BLaER1 (cell line): ENCODE measurements at regions not wholly inside any gene's neighbourhood (a gene's known extent, or its start where the extent isn't known, plus 50 kb on each side); places are given as distances from the start of the nearest gene placed in this dataset.
"Not testable (repeated sequence)": the region's sequence is repeated elsewhere in the genome, so short reads cannot be mapped to it uniquely, and the experiment has no call there.

Source experiments
- H3K27ac ChIP-seq: shearing (Covaris generic); formaldehyde crosslinking; 2 replicates; pipeline ENCODE4 v1.8.1; 2022
- H3K27me3 ChIP-seq: shearing (Covaris generic); formaldehyde crosslinking; 2 replicates; pipeline ENCODE4 v1.8.1; 2022
- H3K36me3 ChIP-seq: shearing (Covaris generic); formaldehyde crosslinking; 2 replicates; pipeline ENCODE4 v1.8.1; 2022
- H3K4me1 ChIP-seq: shearing (Covaris generic); formaldehyde crosslinking; 2 replicates; pipeline ENCODE4 v1.8.1; 2022
- H3K4me2 ChIP-seq: shearing (Covaris generic); formaldehyde crosslinking; 2 replicates; pipeline ENCODE4 v1.8.1; 2022
- H3K4me3 ChIP-seq: shearing (Covaris generic); formaldehyde crosslinking; 2 replicates; pipeline ENCODE4 v1.8.1; 2022
- H3K9ac ChIP-seq: shearing (Covaris generic); formaldehyde crosslinking; 2 replicates; pipeline ENCODE4 v1.8.1; 2022
- H3K9me3 ChIP-seq: shearing (Covaris generic); formaldehyde crosslinking; 2 replicates; pipeline ENCODE4 v1.8.1; 2022
- H4K20me1 ChIP-seq: shearing (Covaris generic); formaldehyde crosslinking; 2 replicates; pipeline ENCODE4 v1.8.1; 2022
- Cebpa-rat ChIP-seq: shearing (Covaris generic); IDR thresholded peaks from 2 replicates; pipeline ENCODE4 v1.8.1; 2022

- H3K4me3 ChIP-seq = no peak overlapping the region
- H3K27ac ChIP-seq = no peak overlapping the region
- H3K9ac ChIP-seq = no peak overlapping the region
- peaks cover 11% of the 10 kb centered on the region for H3K4me1 ChIP-seq
- no peak overlapping the region for H3K4me2 ChIP-seq
- TF ChIP-seq Cebpa-rat = no peak
- H3K36me3 ChIP-seq = no peaks in the 10 kb centered on the region
- H3K9me3 ChIP-seq = no peaks in the 10 kb centered on the region
- no peaks in the 10 kb centered on the region for H3K27me3 ChIP-seq
- no peaks in the 10 kb centered on the region for H4K20me1 ChIP-seq
Measured at GRCh38 chr6:2351807-2352431, 106.5 kb upstream of the GMDS start.

DNA sequence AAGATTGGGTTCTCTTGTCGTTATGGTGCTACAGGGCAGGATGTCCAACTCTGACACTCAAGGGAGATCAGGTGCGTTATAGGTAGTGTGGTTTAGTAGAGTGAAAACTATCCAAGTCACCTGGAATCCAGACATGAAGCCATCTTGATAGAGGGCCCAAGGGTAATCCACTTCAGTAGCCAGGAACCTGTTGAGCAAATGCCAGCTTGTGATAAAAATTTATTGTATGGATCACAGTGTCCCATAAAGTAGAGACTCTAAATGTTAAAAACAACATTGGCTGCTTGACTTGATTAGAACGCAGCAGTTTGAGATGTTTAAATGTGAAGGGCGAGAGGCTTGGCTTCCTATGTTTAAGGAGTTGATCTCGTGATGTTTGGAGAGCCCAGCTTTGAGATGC is 105.7 kb upstream of the GMDS start:
- no peaks in the 10 kb centered on the region for H4K20me1 ChIP-seq
- H3K27ac ChIP-seq = no peak overlapping the region
- H3K9ac ChIP-seq = no peak overlapping the region
- no peaks in the 10 kb centered on the region for H3K36me3 ChIP-seq
- no peaks in the 10 kb centered on the region for H3K9me3 ChIP-seq
- H3K4me1 ChIP-seq = peaks cover 4% of the 10 kb centered on the region
- no peak overlapping the region for H3K4me2 ChIP-seq
- no peaks in the 10 kb centered on the region for H3K27me3 ChIP-seq
- H3K4me3 ChIP-seq = no peak overlapping the region
- no peak for TF ChIP-seq Cebpa-rat

- H3K36me3 ChIP-seq = no peaks in the 10 kb centered on the region
- no peaks in the 10 kb centered on the region for H3K27me3 ChIP-seq
- H3K9ac ChIP-seq = no peak overlapping the region
- no peak overlapping the region for H3K4me3 ChIP-seq
- H4K20me1 ChIP-seq = no peaks in the 10 kb centered on the region
- no peak overlapping the region for H3K4me2 ChIP-seq
- TF ChIP-seq Cebpa-rat = no peak
- peaks cover 5% of the 10 kb centered on the region; the same call in 1 of the 2 replicates for H3K9me3 ChIP-seq
- no peaks in the 10 kb centered on the region for H3K4me1 ChIP-seq
- H3K27ac ChIP-seq = no peak overlapping the region
Measured at GRCh38 chr6:2346078-2346477, 100.7 kb upstream of the GMDS start.

- H3K36me3 ChIP-seq = no peaks in the 10 kb centered on the region
- no peak overlapping the region for H3K9ac ChIP-seq
- no peak for TF ChIP-seq Cebpa-rat
- no peak overlapping the region for H3K27ac ChIP-seq
- H3K9me3 ChIP-seq = peaks cover 16% of the 10 kb centered on the region
- no peaks in the 10 kb centered on the region for H4K20me1 ChIP-seq
- H3K4me2 ChIP-seq = no peak overlapping the region
- H3K4me3 ChIP-seq = no peak overlapping the region
- no peaks in the 10 kb centered on the region for H3K4me1 ChIP-seq
- H3K27me3 ChIP-seq = no peaks in the 10 kb centered on the region
Measured at GRCh38 chr6:2344319-2344905, 99.0 kb upstream of the GMDS start.

DNA sequence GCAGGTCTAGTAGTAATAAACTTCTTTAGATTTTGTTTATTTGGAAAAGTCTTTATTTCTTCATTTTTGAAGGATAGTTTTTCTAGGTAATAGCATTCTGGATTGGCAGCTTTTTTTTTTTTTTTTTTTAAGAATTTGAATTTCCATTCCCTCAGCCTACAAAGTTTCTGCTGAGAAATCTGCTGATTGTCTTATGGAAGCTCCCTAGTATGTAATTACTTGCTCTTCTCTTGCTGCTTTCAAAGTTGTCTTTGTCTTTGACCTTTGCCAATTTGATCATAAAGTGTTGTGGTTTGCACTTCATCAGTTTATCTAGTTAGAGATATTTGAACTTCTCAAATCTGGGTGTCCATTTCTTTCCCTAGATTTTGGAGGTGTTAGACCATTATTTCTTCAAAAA is 82.2 kb upstream of the GMDS start:
- Histone ChIP-seq H3K27ac (no peak overlapping the region), H3K4me1 (no peaks in the 10 kb centered on the region), H4K20me1 (no peaks in the 10 kb centered on the region), H3K27me3 (no peaks in the 10 kb centered on the region), H3K9me3 (peaks cover 56% of the 10 kb centered on the region), H3K4me2 (no peak overlapping the region), H3K36me3 (peaks cover 22% of the 10 kb centered on the region), H3K9ac (no peak overlapping the region), H3K4me3 (no peak overlapping the region)
- no peak for TF ChIP-seq Cebpa-rat

DNA sequence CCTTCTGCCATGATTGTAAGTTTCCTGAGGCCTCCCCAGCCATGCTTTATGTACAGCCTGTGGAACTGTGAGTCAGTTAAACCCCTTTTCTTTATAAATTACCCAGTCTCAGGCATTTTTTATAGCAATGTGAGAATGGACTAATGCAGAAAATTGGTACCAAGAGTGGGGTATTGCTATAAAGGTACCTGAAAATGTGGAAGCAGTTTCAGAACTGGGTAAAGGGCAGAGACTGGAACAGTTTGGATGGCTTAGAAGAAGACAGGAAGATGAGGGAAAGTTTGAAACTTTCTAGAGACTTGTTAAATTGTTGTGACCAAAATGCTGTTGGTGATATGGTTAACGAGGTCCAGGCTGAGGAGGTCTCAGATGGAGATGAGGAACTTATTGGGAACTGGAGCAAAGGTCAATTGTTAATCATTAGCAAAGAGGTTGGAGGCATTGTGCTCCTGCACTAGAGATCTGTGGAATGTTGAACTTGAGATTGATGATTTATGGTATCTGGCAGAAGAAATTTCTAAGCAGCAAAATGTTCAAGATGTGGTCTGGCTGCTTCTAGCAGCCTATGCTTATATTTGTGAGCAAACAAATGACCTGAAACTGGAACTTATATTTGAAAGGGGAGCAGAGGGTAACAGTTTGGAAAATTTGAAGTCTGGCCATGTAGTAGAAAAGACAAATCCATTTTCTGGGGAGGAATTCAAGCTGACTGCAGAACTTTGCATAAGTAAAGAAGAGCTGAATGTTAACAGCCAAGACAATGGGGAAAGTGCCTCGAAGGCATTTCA is 79.0 kb upstream of the GMDS start:
- Histone ChIP-seq H3K27ac (no peak overlapping the region), H3K27me3 (no peaks in the 10 kb centered on the region), H3K36me3 (peaks cover 22% of the 10 kb centered on the region), H4K20me1 (no peaks in the 10 kb centered on the region), H3K9me3 (peaks cover 51% of the 10 kb centered on the region), H3K4me2 (no peak overlapping the region), H3K9ac (no peak overlapping the region), H3K4me1 (no peaks in the 10 kb centered on the region), H3K4me3 (no peak overlapping the region)
- no peak for TF ChIP-seq Cebpa-rat

GRCh38 chr6:2317498-2317897 is 72.1 kb upstream of the GMDS start:
- not testable (repeated sequence) for H3K27me3 ChIP-seq, H3K4me3 ChIP-seq, H3K4me2 ChIP-seq, H3K27ac ChIP-seq, H4K20me1 ChIP-seq, H3K9ac ChIP-seq, H3K4me1 ChIP-seq
- peaks cover 13% of the 10 kb centered on the region for H3K36me3 ChIP-seq
- H3K9me3 ChIP-seq = peaks cover 26% of the 10 kb centered on the region

- no peak for TF ChIP-seq Cebpa-rat
- Histone ChIP-seq H3K27ac (no peak overlapping the region), H3K9me3 (peaks cover 26% of the 10 kb centered on the region), H4K20me1 (no peaks in the 10 kb centered on the region), H3K4me3 (no peak overlapping the region), H3K36me3 (peaks cover 13% of the 10 kb centered on the region), H3K4me2 (no peak overlapping the region; the same call in 1 of the 2 replicates), H3K4me1 (peaks cover 7% of the 10 kb centered on the region; the same call in 1 of the 2 replicates), H3K9ac (no peak overlapping the region), H3K27me3 (no peaks in the 10 kb centered on the region)
Measured at GRCh38 chr6:2314641-2315040, 69.2 kb upstream of the GMDS start.

DNA sequence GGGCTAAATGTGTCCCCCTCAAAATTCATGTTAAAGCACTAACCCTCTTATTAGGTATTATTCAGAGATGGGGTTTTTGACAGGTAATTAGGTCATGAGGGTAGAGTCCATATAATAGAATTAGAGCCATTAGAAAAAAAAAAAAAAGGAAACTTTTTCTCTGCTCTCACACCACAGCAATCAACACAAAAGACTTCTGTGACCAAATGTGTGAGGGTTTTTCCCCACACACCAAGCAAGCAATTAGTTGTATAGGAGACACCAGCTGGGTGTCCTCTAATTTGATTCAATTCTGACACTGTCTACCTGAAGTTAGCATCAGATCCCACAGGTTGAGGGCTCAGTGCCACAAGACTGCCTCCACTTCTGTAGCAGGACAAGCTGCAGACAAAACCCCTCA is 64.6 kb upstream of the GMDS start:
- no peak overlapping the region for H3K4me3 ChIP-seq
- no peak overlapping the region for H3K9ac ChIP-seq
- H3K4me2 ChIP-seq = no peak overlapping the region
- no peak for TF ChIP-seq Cebpa-rat
- H3K27me3 ChIP-seq = no peaks in the 10 kb centered on the region
- no peaks in the 10 kb centered on the region; the same call in 1 of the 2 replicates for H3K9me3 ChIP-seq
- peaks cover 7% of the 10 kb centered on the region; the same call in 1 of the 2 replicates for H3K4me1 ChIP-seq
- H3K36me3 ChIP-seq = no peaks in the 10 kb centered on the region
- H4K20me1 ChIP-seq = no peaks in the 10 kb centered on the region
- H3K27ac ChIP-seq = no peak overlapping the region

DNA sequence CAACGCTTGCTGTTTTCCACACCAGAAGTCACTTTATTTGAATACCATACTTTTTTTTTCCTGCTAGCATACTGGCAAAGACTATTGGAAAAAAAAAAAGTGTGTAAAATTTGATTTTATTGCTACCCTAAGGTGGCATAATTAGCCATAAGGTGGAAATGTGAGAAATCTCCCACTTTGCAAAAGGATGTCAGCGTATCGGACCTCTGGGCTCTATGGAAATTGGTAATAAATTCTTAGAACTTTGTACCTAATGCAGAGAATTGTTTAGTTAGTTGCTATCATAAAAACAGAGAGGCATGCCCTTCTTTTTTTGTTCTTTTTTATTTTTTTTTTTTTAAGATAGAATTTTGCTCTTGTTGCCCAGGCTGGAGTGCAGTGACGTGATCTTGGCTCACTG is 63.7 kb upstream of the GMDS start:
- H3K9me3 ChIP-seq = no peaks in the 10 kb centered on the region; the same call in 1 of the 2 replicates
- no peak overlapping the region for H3K4me2 ChIP-seq
- H3K36me3 ChIP-seq = no peaks in the 10 kb centered on the region
- no peak overlapping the region for H3K4me3 ChIP-seq
- no peak for TF ChIP-seq Cebpa-rat
- no peaks in the 10 kb centered on the region for H3K27me3 ChIP-seq
- no peaks in the 10 kb centered on the region for H4K20me1 ChIP-seq
- H3K4me1 ChIP-seq = no peaks in the 10 kb centered on the region
- H3K9ac ChIP-seq = no peak overlapping the region
- no peak overlapping the region for H3K27ac ChIP-seq
